KOPT-K1 (cell line): ENCODE measurements at regions not wholly inside any gene's neighbourhood (a gene's known extent, or its start where the extent isn't known, plus 50 kb on each side); places are given as distances from the start of the nearest gene placed in this dataset.
"Not testable (repeated sequence)": the region's sequence is repeated elsewhere in the genome, so short reads cannot be mapped to it uniquely, and the experiment has no call there.

Experiments
- H3K27ac ChIP-seq: fragments of 200-600 bp; sonication (generic); 2 replicates; pipeline ENCODE4 v1.5.1; 2016; ENCODE audit warnings: antibody characterized with exemption, mild to moderate bottlenecking, low read depth, low read length; ENCODE audit not compliant: poor library complexity, severe bottlenecking
- H3K36me3 ChIP-seq: fragments of 200-600 bp; sonication (generic); 2 replicates; pipeline ENCODE4 v1.5.1; 2017; ENCODE audit warnings: antibody characterized with exemption, mild to moderate bottlenecking, low read length, moderate library complexity; ENCODE audit not compliant: insufficient read depth
- H3K9me3 ChIP-seq: fragments of 200-600 bp; sonication (generic); 2 replicates; pipeline ENCODE4 v1.5.1; 2017; ENCODE audit warnings: antibody characterized with exemption, low read length, mild to moderate bottlenecking; ENCODE audit not compliant: insufficient read depth, poor library complexity, severe bottlenecking

DNA sequence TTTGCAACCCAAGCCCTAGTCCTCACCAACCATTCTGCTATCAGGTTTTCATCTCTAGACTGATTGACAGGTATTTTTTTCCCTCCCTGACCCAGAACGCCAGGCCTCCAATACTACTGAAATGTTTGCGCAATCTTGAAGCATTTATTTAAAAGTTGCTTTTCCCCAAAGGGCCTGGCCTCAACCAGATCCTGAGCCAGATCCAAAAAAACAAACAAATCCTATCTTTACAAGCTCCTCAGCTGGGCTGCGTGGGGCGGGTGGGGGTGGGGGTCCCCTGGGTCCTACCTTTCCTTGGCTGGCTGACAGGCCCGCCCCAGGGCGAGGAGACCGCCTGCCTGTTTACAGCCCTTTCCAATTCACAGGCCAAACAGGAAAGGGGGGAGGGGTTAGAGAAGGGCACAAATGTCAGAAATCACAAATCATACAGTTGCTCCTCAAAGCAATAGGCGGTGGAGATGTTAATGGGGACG is 98.8 kb downstream of the FOXD2 start:
- Histone ChIP-seq H3K36me3 (no peaks in the 10 kb centered on the region), H3K9me3 (no peaks in the 10 kb centered on the region), H3K27ac (no peak overlapping the region)

DNA sequence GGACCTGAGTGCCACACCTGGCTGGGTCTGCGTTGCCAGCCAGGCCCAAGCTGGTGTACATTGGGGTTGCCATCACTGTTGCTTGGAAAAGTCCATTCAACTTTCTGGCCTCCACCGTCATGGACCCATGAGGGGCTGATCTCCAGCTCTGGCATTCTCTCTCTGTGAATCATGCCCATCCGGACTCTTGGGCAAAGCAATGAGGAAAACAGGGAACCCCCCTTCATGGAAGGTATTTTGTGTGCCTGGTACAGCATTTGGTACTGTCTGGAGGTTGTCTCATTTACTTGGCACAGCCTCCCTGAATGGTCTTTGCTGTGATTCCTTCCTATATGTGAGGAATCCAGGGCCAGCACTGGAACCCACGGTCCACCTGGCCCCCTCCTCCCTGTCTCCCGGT is 99.4 kb downstream of the FOXD2 start:
- Histone ChIP-seq H3K36me3 (no peaks in the 10 kb centered on the region), H3K9me3 (no peaks in the 10 kb centered on the region), H3K27ac (no peak overlapping the region)

DNA sequence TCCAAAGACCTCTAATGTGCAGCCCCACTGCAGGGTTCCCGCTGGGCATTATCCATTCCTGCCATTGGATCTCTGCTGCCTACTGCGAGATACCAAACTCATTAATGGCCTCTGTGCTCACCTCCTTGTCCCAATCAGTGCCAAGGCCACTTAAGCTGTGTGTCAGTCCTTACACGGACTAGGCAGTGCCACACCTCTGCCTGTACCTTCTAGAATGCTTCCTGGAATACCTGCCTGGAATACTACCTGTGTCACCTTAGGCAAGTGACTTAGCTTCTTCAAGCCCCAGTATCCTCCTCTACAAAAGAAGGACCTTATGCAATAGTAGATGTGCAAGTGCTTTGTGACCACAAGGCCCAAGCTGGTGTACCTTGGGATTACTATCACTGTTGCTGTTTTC is 100.1 kb downstream of the FOXD2 start:
- Histone ChIP-seq H3K9me3 (no peaks in the 10 kb centered on the region), H3K27ac (no peak overlapping the region), H3K36me3 (no peaks in the 10 kb centered on the region)

DNA sequence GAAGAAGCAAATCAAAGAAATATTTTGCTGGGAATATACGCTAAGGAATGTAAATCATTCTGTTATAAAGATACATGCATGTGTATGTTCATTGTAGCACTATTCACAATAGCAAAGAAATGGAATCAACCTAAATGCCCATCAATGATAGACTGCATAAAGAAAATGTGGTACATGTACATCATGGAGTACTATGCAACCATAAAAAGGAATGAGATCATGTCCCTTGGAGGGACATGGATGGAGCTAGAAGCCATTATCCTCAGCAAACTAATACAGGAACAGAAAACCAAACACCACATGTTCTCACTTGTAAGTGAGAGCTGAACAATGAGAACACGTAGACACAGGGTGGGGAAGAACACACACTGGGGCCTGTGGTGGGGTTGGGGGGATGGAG is 100.7 kb downstream of the FOXD2 start:
- H3K36me3 ChIP-seq, H3K27ac ChIP-seq, H3K9me3 ChIP-seq: not testable (repeated sequence)

DNA sequence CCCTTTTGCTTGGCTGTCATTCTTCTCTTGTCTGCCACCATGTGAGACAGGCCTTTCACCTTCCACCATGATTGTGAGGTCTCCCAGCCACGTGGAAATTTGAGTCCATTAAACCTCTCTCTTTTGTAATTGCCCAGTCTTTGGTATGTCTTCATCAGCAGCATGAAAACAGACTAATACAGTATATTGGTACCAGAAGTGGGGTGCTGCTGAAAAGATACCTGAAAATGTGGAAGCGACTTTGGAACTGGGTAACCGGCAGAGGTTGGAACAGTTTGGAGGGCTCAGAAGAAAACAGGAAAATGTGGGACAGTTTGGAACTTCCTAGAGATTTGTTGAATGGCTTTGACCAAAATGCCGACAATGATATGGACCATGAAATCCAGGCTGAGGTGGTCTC is 103.9 kb downstream of the FOXD2 start:
- H3K9me3 ChIP-seq, H3K27ac ChIP-seq, H3K36me3 ChIP-seq: not testable (repeated sequence)

DNA sequence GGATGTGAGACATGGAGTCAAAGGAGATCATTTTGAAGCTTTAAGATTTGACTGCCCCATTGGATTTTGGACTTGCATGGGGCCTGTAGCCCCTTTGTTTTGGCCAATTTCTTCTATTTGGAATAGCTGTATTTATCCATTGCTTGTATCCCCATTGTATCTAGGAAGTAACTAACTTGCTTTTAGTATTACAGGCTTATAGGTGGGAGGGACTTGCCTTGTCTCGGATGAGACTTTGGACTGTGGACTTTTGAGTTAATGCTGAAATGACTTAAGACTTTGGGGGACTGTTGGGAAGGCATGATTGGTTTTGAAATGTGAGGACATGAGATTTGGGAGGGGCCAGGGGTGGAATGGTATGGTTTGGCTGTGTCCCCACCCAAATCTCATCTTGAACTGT is 105.2 kb downstream of the FOXD2 start:
- not testable (repeated sequence) for H3K27ac ChIP-seq, H3K36me3 ChIP-seq

DNA sequence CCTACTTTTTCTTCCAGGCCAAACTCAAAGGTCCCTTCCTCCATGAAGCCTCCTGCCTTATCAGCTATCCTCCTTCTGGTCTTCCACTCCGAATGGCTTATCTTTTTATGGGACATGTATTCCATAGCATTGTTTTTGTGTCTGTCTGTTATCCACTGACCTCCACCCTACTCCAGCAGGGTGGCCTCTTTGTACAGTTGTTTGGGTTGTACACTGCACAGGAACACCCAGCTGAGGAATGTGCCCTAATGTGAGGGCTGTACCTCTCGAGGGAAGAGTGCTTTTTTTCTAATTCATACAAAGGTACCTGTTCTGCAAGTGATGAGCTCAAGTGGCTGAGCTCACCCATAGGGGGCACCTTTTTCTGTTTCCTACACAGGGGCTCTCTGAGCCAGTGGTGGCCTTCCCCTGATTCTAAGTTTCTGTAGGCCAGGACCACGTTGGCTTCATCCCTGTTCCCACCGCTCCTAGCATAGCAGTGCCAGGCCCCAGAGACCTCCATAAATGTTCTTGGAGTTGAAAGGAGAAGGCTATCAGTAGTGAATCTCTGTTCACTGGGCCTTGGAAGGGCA is 108.2 kb downstream of the FOXD2 start:
- Histone ChIP-seq H3K9me3 (no peaks in the 10 kb centered on the region), H3K36me3 (no peaks in the 10 kb centered on the region), H3K27ac (no peak overlapping the region)

More for the DNA sequence above, 105.2 kb downstream of the FOXD2 start:
- not testable (repeated sequence) for H3K9me3 ChIP-seq

DNA sequence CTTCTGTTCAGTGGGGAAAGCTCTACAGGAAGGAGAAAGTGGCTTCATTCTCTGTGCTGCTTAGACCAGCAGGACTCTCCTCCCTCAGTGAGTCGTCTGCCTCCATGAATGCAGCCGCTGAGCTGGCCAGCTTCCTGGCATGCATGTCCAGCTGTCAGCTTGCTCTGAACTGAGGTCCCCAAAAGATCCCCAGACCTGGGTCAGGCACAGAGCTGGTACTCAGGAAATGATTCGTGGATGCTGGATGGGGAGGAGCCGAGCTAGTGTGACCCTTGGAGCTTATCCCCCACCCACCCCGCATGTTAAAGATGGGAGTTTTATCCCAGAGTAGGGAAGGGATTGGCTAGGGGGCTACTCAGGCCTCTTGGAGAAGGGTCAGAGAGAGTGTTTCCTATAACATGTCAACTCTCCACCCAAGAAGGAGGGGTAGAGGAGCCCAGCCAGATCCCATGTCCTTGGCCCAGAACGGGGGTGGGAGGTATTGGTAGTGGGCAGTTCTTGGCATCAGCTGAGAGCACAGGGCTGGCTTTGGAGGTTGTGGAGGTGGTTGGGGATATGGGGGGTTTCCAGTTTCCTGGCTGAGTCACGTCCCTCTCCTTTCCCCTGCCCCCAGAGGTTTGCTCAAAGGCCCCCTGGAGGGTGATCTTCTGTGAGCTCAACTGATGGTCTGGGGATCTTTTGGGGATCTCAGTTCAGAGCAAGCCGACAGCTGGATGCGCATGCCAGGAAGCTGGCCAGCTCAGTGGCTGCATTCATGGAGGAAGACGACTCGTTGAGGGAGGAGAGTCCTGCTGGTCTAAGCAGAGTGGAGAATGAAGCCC is 110.1 kb downstream of the FOXD2 start:
- no peak overlapping the region for H3K27ac ChIP-seq

DNA sequence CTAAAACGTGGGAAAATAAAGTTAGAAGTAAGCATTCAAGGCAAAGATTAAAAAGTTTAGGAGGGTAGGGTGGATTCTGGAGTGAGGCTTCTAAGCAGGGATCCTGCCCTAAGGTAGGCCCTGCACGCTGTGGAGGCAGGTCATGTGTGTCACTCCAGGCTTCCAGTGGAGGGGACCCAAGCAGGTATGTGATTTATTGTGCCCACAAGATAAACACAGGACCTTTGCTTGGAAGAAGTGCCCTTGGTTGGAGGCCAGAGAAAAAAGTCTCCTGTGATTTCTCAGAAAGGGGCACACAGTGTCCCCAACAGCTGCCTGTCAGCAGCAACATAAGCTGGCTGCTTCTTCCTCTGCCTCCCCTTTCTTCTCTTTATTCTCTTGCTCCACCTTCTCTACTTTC is 110.8 kb downstream of the FOXD2 start:
- no peak overlapping the region for H3K27ac ChIP-seq

More for the DNA sequence above, 110.1 kb downstream of the FOXD2 start:
- no peaks in the 10 kb centered on the region for H3K36me3 ChIP-seq
- H3K9me3 ChIP-seq, result no peaks in the 10 kb centered on the region

DNA sequence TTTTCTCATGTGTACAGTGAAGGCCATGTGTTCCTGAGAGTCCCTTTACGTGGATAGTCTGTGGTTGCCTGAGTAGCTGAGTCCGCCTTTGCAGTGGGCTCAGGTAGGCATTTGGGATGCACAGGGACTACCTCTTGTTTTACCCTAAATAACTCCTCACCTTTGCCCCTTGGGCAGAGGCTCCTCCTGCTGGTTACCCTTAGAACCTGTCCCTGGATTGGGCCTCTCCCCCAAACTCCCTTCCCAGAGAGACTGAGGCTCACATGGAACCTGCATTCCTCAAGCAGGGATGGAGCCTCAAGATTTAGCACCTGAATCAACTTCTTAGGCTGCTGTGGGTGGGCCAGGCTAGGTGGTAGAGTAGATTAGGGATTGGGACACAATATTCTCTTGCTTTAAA is 111.7 kb downstream of the FOXD2 start:
- Histone ChIP-seq H3K9me3 (no peaks in the 10 kb centered on the region), H3K27ac (no peak overlapping the region), H3K36me3 (no peaks in the 10 kb centered on the region)

More for the DNA sequence above, 110.8 kb downstream of the FOXD2 start:
- H3K36me3 ChIP-seq, result no peaks in the 10 kb centered on the region
- H3K9me3 ChIP-seq, result no peaks in the 10 kb centered on the region

DNA sequence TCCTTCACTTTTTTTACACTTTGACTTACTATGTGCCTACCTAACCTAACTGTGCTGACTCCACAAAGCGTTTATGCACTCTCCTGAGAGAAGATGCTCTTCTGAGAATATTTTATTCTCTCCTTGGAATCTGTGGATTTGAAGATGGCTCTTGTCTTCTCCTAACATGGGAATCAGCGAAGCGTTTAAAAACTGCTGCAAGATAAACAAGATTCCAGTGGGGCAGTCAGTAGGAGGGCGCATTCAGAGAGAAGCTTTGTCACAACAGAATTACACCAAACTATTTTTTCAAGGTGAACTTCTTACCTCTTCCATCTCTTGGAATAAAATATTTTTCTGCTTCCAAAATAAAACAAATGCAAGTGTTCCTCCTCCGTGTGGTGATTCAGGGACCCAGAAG is 113.1 kb downstream of the FOXD2 start:
- Histone ChIP-seq H3K27ac (no peak overlapping the region), H3K36me3 (no peaks in the 10 kb centered on the region), H3K9me3 (no peaks in the 10 kb centered on the region)

DNA sequence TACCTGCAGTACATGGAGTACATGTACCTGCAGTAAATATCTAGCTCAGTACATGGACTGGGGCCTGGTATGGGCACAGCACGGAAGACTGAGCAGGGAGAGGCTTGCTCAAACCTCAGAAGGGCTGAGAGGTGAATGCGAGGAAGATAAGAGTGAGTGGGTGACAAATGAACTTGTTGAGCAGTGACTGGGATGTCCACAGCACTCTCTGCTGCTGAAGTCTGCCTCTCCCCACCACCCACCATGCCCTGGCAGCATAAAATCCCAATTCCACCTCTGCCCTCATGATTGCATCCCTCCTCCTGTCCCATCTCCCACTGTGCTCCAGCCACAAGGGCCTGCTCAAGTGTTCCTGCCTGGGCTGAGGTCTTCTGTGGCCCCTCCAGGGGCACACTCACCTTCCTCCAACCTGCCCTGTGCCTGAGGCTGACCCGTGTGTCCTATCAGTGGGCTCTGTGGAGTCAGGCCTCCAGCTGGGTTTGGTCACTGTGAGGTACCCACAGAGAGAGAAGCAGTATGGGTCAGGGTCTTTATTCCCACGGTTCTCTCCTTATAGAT is 114.2 kb downstream of the FOXD2 start:
- H3K36me3 ChIP-seq, result no peaks in the 10 kb centered on the region
- H3K9me3 ChIP-seq, result no peaks in the 10 kb centered on the region
- no peak overlapping the region for H3K27ac ChIP-seq

DNA sequence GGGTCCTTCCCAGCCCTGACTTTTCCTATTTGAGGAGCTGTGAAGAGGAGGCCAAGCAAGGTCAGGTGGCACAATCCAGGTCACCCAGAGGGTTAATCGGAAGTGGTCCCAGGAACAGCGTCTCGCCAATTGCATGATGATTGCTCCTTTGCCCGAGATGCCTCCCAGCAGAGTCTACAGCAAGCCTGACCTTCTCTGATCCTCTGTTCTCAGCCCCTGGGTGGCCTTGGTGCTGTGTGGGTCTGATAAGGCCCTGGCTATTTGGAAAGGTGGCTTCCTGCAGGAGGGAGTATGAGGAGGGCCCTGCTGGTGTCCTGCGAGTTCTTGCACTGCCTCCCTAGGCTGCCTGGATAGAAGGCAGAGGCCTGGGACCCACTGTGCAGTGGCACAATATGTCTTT is 116.2 kb downstream of the FOXD2 start:
- Histone ChIP-seq H3K9me3 (no peaks in the 10 kb centered on the region), H3K27ac (no peak overlapping the region), H3K36me3 (no peaks in the 10 kb centered on the region)

DNA sequence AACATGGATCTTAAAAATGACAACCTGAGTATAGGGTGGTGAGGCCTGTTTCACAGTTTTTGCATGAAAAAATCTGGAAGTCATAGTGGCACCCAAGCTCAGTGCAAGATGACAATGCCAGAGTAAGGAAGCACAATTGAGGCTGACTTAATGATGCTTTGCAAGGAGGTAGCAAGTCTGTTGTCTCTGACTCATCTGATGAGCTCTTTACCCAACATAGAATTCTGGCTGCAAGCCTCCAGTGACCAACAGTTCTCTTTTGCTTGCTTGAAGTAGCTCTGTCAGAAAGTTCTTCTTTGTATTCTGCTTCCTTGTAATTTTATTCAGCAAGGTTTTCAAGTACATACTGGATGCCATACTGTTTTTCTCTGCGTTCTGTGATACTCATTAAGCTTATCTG is 117.1 kb downstream of the FOXD2 start:
- Histone ChIP-seq H3K36me3 (no peaks in the 10 kb centered on the region), H3K9me3 (no peaks in the 10 kb centered on the region), H3K27ac (no peak overlapping the region)

DNA sequence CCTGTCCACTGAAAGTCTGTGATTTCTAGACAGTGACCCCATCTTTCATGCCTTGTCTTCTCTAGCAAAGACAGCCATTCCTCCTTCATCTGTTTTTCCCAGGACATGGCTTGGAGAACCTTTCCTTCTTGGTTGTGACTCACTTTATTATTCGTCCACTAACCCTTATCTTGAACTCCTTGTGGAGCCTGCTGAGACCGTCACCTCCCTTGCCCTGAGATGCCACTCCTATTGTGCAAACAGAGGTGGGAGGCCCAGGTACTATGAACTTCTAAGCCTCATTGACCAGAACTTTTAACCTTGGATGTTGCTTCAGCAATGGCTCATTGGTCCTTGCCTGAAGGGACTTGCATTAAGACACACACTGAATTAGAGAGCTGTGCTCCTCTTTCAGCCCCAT is 117.5 kb downstream of the FOXD2 start:
- no peaks in the 10 kb centered on the region for H3K36me3 ChIP-seq
- no peak overlapping the region for H3K27ac ChIP-seq
- H3K9me3 ChIP-seq, result no peaks in the 10 kb centered on the region
